ENCODE measurements at regions not wholly inside any gene's neighbourhood (a gene's known extent, or its start where the extent isn't known, plus 50 kb on each side); places are given as distances from the start of the nearest gene placed in this dataset.

DNA sequence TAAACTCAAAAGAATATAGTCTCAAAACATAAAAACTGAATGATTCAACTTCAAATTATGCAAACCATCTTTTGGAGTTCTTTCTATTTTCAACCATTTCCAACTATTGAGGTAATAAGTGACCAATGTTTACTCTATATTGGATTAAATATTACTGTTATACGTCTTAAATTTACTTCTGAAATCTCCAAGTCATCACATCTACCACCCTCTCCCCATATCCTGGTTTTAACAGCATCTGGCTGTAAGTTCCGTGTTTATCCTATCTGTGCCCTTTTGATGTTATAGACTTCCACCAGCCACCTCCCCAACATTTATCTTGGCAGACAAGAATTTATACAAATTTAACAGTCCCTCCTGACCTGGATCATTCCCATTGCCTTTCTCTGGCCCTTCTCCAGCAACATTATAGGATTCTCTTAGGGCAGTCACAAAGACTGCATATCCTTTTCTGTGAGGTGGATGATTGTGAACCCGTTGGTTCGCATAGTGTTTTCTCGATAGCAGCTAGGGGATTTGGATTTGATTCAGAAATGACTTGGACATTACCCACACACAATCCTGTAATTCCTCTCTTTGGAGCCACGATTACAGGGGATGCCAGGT, 313.4 kb upstream of the FMN2 start:
- DNase-seq (ENCODE audit: low spot score, unreplicated experiment) = no peak
- H3K36me3 Mint-ChIP-seq (ENCODE audit: insufficient read depth) = no peaks in the 10 kb centered on the region
- no peaks in the 10 kb centered on the region for H3K27me3 Mint-ChIP-seq
- H3K27ac Mint-ChIP-seq = no peak overlapping the region
- H3K4me1 Mint-ChIP-seq (ENCODE audit: low read depth) = no peaks in the 10 kb centered on the region
- H3K4me3 Mint-ChIP-seq (ENCODE audit: low read depth) = no peak overlapping the region
- peaks cover 18% of the 10 kb centered on the region for H3K9me3 Mint-ChIP-seq (ENCODE audit: low read depth)
- TF ChIP-seq, protein P1, sequence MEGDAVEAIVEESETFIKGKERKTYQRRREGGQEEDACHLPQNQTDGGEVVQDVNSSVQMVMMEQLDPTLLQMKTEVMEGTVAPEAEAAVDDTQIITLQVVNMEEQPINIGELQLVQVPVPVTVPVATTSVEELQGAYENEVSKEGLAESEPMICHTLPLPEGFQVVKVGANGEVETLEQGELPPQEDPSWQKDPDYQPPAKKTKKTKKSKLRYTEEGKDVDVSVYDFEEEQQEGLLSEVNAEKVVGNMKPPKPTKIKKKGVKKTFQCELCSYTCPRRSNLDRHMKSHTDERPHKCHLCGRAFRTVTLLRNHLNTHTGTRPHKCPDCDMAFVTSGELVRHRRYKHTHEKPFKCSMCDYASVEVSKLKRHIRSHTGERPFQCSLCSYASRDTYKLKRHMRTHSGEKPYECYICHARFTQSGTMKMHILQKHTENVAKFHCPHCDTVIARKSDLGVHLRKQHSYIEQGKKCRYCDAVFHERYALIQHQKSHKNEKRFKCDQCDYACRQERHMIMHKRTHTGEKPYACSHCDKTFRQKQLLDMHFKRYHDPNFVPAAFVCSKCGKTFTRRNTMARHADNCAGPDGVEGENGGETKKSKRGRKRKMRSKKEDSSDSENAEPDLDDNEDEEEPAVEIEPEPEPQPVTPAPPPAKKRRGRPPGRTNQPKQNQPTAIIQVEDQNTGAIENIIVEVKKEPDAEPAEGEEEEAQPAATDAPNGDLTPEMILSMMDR (IDR thresholded peaks at IDR 0.05; ENCODE audit: unreplicated experiment) = no peak

DNA sequence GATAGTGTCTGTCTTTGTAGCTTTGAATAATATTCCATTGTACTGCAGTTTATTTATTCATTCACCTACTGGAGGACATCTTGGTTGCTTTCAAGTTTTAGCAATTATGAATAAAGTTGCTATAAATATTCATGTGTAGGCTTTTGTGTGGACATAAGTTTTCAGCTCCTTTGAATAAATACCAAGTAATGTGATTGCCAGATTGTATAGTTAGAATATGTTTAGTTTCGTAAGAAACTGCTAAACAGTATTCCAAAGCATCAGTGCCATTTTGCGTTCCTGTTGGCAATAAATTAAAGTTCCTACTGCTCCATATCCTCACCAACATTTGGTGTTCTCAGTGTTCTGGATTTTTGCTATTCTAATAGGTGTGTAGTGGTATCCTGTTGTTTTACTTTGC, 311.7 kb upstream of the FMN2 start:
- Mint-ChIP-seq H3K27me3 (no peaks in the 10 kb centered on the region), H3K36me3 (ENCODE audit: insufficient read depth) (no peaks in the 10 kb centered on the region), H3K4me1 (ENCODE audit: low read depth) (no peaks in the 10 kb centered on the region), H3K27ac (no peak overlapping the region), H3K9me3 (ENCODE audit: low read depth) (peaks cover 18% of the 10 kb centered on the region), H3K4me3 (ENCODE audit: low read depth) (no peak overlapping the region)
- TF ChIP-seq, protein P1 (IDR thresholded peaks at IDR 0.05; ENCODE audit: unreplicated experiment) = no peak
- no peak for DNase-seq (ENCODE audit: low spot score, unreplicated experiment)

DNA sequence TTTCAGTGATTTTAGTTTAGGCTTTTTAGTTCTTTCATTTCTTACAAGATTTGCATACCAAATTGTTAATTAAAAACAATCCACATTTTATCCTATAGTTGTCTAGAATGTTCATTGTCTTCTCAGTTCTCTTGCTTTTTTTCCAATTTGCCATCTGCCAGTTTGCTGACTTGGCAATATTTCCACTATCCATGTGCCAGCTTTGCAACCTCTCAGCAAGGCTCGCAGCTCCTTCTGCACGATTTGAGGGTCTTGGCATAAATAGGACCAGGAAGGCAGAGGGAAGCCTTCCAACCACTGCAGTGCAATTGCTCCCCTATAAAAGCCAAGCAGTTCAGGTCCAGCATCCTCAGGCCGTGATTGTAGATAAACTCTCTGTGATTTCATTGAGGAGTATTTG, 306.8 kb upstream of the FMN2 start:
- TF ChIP-seq, protein P1 (IDR thresholded peaks at IDR 0.05; ENCODE audit: unreplicated experiment) = no peak
- no peak overlapping the region for H3K4me3 Mint-ChIP-seq (ENCODE audit: low read depth)
- H3K27me3 Mint-ChIP-seq = peaks cover 2% of the 10 kb centered on the region
- H3K4me1 Mint-ChIP-seq (ENCODE audit: low read depth) = no peaks in the 10 kb centered on the region
- no peaks in the 10 kb centered on the region for H3K36me3 Mint-ChIP-seq (ENCODE audit: insufficient read depth)
- H3K9me3 Mint-ChIP-seq (ENCODE audit: low read depth) = peaks cover 20% of the 10 kb centered on the region
- DNase-seq (ENCODE audit: low spot score, unreplicated experiment) = no peak
- no peak overlapping the region for H3K27ac Mint-ChIP-seq

DNA sequence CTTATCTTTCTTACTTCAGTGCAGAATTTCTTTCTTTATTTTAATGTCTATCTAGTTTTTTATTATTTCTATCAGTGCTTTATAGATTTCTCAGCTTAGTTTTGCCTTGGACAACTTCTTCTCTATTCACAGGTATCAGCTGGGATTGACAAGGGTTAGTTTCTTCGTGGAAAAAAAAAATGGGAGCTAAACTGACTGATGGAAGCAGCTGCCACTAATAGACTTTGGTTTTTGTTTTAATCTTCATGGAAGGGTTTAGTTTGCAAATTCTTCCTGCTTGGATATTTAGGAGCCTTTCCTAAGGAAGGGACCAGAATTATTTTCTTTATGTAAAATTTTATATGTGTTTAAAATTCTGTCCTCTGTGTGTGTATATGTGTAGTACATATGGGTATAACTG, 306.1 kb upstream of the FMN2 start:
- TF ChIP-seq, protein P1 (IDR thresholded peaks at IDR 0.05; ENCODE audit: unreplicated experiment) = no peak
- Mint-ChIP-seq H3K9me3 (ENCODE audit: low read depth) (peaks cover 26% of the 10 kb centered on the region), H3K4me1 (ENCODE audit: low read depth) (no peaks in the 10 kb centered on the region), H3K27ac (no peak overlapping the region), H3K36me3 (ENCODE audit: insufficient read depth) (no peaks in the 10 kb centered on the region), H3K4me3 (ENCODE audit: low read depth) (no peak overlapping the region), H3K27me3 (peaks cover 2% of the 10 kb centered on the region)
- no peak for DNase-seq (ENCODE audit: low spot score, unreplicated experiment)

DNA sequence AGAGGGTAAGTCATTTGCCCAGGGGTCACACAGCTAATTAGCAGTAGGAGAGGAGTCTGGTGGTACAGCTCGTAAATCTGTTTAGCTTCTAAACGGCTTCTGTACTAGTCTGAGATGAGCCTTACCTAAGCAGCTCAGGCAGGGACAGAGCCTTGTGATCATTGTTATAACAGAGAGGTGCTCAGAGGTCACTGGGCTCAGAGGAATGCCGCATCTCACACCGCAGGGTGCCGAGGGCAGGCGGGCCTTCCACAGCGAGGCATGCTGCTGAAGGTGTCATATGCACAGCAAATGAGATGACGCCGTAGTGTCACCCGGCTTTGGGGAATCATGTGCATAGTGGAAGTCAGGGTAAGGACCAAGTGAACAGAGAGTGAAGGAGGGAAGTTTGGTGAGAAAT, 305.2 kb upstream of the FMN2 start:
- TF ChIP-seq, protein P1 (IDR thresholded peaks at IDR 0.05; ENCODE audit: unreplicated experiment) = no peak
- no peaks in the 10 kb centered on the region for H3K4me1 Mint-ChIP-seq (ENCODE audit: low read depth)
- H3K27me3 Mint-ChIP-seq = peaks cover 2% of the 10 kb centered on the region
- no peak for DNase-seq (ENCODE audit: low spot score, unreplicated experiment)
- peaks cover 20% of the 10 kb centered on the region for H3K9me3 Mint-ChIP-seq (ENCODE audit: low read depth)
- no peaks in the 10 kb centered on the region for H3K36me3 Mint-ChIP-seq (ENCODE audit: insufficient read depth)
- H3K4me3 Mint-ChIP-seq (ENCODE audit: low read depth) = no peak overlapping the region
- H3K27ac Mint-ChIP-seq = peak overlapping the region; percentile 85
